T-helper 1 cell (primary cell): ENCODE measurements at regions not wholly inside any gene's neighbourhood (a gene's known extent, or its start where the extent isn't known, plus 50 kb on each side); places are given as distances from the start of the nearest gene placed in this dataset.
A peak's percentile ranks its signal among the peaks of the same experiment; 100 is the strongest.
"Not testable (repeated sequence)": the region's sequence is repeated elsewhere in the genome, so short reads cannot be mapped to it uniquely, and the experiment has no call there.

Experiments used
- DNase-seq, 5 donors: peaks; one replicate each; pipeline ENCODE4 v3.0.0-alpha.2; 2012 to 2020

DNA sequence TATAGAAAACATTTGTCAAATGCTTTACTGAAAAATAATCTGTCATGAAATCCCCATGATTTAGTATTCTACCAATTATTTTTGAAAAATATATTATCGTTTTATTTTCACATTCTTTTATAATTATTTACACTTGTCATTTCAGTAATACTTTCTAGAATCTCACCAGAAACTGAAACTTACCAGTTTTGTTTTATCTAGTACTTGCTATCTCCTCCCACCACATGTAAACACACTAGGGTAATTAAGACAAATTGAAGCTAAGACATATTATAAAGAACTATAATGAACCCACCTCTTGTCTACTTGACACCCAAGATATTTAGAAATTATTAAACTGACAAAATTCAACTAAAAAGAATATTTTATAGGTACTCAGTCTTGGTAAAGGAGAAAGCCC, 51.5 kb upstream of the GRM3 start:
- DNase-seq = no peak

DNA sequence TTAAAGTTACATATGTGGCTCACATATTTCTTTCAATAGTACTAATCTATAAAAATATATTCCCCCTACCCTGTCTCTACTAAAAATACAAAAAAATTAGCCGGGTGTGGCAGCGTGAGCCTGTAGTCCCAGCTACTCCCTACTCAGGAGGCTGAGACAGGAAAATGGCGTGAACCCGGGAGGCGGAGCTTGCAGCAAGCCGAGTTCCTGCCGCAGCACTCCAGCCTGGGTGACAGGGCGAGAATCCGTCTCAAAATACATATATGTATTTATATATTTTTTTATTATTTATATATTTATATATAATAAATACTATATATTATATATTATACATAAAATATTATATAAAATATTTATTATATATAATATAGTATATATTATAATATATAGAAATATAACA, 69.7 kb upstream of the GRM3 start:
- DNase-seq = no peak

DNA sequence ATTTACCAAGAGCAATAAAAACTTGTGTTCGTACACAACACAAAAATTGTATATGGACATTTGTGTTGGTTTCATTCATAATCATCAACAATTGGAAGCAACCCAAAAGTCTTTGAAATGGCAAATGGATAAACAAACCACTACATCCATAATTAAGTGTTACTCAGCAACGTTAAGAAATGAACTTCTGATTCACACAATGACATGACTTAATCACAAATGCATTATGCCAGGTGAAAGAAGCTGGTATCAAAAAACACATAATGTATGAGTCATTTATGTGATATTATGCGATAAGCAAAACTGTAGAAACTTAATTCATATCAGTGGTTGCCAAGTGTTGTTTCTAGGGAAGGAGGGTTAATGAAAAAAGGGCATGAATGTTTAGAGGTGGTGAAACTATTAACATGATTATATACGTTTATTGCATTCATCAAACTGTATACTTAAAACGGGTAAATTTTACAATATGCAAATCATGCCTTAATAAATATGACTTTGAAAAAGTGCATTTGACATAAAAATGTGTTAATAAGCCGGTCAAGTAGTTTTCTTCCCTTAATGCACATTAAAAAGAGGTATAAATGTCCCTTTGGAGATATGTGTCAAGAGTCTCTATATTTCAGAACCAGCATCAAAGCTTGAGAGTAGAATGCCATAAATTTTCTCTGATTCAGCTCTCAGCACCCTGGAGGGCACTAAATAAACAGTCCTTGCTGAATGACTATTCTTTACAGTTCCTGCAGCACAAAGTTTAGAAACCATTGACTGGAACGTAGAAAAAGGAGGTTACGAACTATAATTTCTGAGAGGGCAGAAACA, 84.8 kb upstream of the GRM3 start:
- no peak for DNase-seq

DNA sequence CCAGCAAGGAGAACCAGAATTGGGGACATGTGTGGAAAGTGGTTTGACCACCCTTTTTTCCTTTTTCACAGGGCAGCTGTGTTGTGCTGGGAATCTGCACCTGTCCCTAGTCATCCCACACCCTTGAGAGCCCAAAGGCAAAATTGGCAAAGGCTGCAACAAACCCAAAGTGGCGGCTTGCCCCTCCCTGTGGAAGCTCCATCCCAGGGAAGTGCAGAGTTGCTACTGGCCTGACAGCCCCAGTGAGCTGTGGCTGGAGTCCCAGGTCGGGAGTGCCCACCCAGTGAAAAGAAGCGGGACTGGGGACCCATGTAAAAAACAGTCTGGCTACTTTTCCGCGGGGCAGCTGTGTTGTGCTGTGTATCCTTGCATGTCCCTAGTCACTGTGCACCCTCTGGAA, 109.1 kb upstream of the GRM3 start:
- DNase-seq = no peak

DNA sequence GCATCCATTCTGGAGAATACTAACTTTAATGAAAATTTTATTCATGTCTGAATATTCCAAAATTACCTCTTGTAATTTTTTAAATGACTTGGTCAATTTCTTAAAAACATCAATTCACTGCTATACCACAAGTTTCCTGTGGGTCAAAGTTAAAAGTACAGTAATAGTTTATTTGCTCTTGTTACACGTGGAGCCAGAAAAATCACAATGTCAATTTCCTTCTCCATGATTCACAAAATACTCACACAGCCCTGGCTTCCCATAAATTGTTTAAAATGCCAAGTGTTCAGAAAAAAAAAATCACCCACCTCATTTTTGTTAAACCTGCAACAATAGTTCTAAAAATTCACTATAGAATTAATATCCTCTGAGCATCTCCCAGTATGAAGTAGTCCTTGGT, 139.5 kb upstream of the GRM3 start:
- no peak for DNase-seq

DNA sequence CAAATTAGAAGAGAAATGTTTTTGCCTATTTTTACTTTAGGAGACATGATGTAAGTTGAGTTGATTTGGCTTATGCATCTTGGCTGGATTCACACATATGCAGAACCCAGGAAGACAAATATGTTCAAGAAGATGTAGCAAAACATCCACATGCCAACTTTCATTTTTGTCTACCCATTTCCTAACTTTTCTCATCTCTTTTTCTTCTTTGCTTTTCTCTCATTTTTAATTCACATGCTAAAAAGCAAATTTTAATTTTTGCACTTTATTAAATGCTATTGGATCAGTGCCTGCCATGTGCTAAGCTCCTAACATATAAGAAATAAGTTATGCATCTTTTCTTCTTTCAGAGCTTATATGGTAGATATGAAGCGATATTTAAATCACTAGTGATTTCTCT, 143.7 kb upstream of the GRM3 start:
- DNase-seq = no peak

DNA sequence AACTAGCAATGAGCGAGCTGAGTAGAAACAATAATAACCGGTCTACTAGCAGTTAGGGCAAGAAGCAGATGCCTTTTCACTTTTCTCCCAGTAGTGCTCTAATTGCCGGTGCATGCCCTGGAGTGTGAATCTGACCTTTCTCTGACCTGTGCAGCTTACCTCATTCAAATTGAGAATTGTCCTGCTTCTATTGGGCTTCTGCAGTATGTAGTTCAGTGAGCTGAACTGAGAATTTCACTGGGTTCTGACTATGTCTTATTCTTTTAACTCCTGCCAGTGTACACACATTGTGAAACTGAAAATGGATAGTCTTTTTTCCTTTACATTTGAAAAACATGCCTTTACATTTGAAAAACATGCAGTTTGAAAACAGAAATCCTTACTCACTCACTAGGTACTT, 157.9 kb upstream of the GRM3 start:
- no peak for DNase-seq

DNA sequence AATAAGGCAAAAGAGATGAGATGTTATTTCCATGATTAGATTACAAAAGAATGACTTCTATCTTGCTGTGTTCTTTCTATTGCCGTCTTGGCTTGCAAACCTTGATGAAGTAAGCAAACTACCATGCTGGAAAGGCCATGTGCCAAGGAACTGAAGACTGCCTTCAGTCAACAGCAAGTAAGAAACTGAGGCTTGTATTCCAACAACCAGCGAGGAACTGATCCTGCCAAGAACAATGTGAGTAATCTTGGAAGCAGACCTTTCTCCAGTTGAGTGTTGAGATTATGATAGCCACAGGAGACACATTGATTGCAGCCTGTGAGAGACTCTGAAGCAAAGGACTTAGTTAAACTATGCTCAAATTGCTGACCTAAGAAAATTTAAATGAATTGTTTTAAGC, 164.6 kb upstream of the GRM3 start:
- no peak for DNase-seq

DNA sequence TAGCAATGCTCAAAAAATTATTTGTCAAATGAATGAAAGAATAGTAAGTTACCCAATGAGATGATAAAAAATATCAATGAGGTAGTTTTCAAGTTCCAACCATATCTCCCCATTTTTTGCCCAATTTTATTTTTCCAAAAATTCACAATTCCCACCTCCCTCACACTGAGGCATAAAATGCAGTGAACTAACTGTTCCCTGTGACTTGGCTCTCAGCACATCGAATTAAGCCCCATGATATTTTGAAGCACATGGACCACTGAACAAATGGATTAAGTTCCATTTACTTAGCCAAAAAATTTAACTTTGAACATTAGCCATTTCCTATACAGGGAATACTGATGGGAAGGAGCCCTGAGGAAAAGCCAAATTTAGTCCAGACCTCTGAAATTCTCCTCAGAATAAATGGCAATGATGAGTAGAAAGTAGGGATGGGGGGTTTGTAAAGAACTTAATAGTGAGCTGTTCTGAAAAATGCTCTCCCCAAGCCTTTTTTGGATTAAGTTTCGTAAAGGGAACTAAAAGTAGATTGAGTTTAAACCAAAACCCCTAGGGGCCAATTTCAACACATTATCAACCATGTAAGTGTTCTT, 166.3 kb upstream of the GRM3 start:
- DNase-seq = no peak

DNA sequence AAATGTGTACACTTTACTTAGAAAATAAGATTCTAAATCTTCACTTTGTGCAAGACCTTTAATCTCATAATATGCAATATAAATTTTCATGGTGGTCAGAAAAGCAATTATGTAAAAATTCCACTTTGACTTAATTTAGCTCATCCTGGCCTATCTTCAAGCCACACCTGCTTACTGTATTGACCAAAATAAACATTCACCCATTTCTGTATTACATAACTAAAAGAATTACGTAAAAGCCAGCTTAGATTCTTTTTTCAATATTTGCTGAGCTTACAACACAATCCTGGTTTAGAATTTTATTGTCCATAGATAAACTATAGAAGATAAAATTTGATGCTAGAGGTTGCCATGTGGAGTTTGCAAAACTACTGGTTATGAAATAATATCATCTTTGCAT, 172.9 kb upstream of the GRM3 start:
- no peak for DNase-seq

DNA sequence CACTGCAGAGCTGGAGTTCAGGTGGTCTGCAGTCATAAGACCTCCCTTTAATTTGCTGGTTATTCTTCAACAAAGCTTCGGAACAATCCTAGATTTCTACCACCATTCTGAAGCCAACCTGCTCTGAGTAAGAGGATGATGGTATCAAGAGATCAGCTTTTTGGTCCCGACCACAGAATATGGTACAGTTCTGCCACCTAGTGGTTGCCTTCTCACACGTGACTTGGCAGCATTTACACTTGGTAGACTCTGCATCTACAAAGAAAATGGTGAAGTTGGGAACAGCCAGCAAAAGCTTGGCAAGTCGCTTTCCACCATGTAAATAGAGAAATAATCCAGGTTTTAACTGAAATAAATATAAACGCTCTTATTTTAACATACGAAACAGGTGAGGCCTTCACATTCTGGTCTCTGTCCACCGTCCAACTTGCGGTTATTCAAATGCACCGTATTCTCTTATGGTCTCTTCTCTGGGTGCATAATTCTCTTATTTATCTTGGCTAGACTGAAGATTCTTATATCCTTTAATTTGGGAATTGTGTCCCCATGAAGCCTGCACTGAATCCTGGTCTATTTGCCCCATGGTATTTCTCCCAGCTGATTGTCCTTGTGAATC, 173.9 kb upstream of the GRM3 start:
- DNase-seq = peak in 3 of 5 donors; percentile 1 to 54 (median 2)

DNA sequence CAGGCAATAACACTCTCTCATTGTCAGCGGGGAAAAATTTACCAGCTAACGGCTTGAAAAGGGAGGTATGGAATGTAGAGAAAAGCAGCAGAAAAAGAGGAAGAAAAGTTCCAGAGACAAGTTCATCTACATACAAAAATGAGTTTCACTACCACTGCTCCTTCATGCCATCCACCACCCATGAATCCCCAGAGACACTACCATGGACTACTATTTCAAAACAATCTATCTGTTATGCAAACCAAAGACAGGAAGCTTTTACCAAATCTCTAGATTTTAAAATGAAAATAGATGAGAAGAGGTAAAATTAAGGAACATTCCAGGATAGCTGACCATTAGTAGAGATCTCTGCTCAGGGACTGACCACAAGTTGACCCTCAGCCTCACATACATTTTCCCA, 189.0 kb upstream of the GRM3 start:
- DNase-seq = no peak

DNA sequence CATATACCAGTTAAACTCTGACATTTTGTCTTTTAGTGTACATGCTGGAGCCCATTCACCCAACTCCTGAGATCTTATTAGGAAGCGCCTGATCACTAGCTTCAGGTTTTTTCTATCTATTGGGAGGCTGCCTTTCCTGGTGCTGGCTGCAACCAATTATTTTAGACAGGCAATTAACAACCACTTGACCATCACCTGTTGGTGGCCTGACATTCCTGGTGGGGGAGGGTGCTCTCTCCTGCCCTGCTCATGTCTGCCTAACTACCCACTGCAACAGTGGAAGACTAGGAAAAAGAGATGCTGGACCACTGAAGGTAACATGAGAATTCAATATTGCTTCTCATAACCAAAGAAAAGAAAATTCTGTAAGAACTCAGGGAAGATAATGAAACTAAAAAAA, 190.3 kb upstream of the GRM3 start:
- DNase-seq = no peak

DNA sequence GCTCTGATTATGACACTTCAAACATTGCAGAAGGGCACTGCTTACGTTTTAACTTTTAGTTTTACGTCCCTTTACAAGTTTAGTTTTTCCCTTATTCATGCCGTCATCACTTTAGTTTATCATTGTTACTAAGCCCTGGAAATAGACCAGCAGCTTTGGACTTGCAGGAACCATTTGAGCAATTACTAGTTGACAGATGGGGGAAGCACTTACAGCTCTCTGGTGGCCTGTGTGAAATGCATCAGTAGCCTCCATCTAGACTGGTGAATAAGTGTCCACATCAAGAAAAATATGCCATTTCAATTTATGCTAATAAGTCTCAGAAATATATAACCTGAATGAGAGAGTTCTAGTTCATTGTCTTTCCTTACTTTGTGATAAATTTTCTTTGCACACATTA, 194.9 kb upstream of the GRM3 start:
- no peak for DNase-seq

DNA sequence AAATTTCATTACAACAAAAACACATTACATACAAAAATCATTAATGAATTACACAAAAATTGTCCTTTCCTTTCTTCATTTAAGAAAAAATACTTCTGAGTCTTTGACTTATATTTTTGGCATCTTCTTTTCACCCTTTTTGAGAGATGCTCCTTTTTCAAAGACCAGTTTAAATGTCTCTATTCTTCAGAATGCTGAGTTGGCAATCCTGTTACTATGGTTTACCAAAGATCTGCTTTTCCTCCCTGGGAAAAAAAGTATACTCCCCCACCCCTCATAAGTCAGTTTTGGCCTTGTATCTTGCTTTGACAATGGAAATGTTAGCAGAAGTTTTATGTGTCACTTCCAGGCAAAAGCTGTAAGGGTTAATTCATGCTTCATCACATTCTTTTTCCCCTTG, 198.4 kb upstream of the GRM3 start:
- DNase-seq = no peak

DNA sequence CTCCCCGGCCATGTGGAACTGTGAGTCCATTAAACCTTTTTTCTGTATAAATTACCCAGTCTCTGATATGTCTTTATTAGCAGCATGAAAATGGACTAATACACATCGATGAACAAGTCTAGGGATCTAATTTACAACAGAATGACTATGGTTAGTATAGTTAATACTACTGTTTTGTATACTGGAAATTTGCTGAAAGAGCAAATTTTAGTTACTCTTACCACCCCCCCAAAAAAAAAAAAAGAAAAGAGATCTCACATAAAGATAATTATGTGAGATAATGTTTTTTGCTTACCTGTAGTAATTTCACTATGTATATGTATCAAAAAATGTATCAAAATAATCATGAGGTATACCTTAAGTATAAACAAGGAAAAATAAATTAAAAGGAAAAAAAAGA, 199.5 kb upstream of the GRM3 start:
- DNase-seq = no peak

DNA sequence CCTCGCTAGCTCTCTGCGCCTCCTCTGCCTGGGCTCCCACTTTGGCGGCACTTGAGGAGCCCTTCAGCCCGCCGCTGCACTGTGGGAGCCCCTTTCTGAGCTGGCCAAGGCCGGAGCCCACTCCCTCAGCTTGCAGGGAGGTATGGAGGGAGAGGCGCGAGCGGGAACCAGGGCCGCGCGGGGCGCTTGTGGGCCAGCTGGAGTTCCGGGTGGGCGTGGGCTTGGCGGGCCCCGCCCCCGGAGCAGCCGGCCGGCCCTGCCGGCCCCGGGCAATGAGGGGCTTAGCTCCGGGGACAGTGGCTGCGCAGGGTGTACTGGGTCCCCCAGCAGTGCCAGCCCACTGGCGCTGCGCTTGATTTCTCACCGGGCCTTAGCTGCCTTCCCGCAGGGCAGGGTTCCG, 203.3 kb upstream of the GRM3 start:
- not testable (repeated sequence) for DNase-seq

DNA sequence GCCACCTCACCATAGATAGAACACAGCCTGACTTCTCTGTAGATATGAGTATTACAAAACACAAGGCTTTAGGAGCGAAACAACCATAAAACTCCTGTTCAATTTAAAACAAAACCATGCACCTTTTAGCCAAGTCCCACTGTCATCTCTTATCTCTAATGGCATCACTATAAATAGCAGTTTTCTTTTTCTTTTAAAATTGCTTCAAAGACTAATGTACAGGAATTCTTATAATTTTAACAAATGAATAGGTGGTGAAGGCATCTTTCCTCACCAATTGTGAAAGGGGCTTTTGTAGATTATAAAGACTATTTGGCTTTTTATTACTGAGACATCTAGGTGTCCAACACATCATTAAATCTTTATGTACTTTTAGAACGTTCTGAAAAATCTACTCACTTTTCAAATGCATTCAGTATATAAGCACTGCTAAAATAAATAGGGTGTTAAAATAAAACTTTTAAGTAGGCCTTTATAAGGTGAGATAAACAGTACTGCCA, 205.7 kb upstream of the GRM3 start:
- DNase-seq = no peak

DNA sequence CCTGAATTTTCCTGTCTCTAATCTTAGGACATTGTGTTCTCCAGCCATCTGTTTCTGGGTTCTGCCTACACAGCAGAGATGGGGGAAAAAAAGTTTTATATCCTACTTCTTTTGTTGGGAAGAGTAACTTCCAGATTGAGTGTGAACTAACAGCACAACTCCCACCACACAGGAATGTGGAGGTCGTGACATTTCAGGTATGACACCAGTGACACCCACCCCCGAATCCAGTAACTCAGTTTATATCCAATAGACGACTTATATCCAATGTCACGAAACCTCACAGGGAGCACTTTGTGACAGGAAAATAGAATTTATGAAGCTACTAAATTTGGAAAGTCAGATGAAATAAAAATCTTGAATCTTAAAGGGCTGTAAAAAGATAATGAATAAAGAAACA, 211.9 kb upstream of the GRM3 start:
- DNase-seq = no peak

DNA sequence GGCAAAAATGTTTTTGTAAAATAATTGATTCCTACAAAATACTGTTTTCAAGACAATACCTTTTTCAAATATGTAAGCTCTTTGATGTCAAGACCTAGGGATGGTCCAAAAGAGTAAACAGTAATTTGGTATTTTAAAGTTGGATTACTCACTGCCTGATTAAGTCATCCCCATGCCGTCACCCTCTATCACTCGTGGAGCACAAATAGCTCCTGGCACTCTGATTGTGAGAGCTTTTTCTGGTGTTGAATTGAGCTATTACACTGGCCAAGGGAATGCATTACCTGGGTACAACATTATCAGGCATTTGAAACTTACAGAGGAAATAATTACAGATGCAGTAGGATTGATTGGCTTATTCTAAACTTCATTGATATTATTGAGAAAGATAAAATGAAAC, 231.9 kb upstream of the GRM3 start:
- DNase-seq = no peak

DNA sequence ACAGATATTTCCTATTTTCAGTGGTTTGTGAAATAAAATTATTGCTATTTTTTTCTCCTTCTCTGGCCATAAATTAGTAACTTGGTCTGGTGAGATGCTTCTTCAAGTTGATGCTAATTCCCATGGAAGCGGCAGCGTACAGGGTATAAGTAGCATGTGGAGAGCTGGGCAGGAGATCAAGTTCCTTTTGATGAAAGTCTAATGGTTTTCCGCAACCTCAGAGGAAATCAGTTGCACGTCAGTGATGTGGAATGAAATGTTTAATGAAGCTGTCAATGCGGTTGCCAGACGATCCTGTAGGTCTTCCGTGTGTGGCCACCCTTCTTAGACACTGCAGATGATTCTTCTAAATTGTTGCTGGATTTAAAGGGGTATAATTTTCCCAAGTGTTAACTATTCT, 236.4 kb upstream of the GRM3 start:
- no peak for DNase-seq

DNA sequence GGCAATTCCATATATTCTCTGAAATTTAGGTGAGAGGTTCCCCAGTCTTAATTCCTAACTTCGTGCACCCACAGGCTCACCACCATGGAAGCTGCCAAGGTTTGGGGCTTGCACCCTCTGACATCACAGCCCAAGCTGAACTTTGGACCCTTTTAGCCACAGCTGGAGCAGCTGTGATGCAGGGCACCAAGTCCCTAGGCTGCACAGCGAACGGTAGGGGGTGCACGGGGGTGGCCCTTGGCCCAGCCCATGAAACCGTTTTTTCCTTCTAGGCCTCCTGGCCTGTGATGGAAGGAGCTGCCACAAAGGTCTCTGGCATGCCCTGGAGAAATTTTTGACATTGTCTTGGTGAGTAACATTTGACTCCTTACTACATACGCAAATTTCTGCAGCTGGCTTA, 251.9 kb upstream of the GRM3 start:
- DNase-seq = no peak

DNA sequence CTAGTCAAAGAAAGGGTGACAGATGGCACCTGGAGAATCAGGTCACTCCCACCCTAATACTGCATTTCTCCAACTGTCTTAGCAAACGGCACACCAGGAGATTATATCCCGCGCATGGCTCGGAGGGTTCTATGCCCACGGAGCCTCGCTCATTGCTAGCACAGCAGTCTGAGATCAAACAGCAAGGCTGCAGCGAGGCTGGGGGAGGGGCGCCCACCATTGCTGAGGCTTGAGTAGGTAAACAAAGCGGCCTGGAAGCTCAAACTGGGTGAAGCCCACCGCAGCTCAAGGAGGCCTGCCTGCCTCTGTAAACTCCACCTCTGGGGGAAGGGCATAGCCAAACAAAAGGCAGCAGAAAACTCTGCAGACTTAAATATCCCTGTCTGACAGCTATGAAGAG, 268.1 kb upstream of the GRM3 start:
- not testable (repeated sequence) for DNase-seq

DNA sequence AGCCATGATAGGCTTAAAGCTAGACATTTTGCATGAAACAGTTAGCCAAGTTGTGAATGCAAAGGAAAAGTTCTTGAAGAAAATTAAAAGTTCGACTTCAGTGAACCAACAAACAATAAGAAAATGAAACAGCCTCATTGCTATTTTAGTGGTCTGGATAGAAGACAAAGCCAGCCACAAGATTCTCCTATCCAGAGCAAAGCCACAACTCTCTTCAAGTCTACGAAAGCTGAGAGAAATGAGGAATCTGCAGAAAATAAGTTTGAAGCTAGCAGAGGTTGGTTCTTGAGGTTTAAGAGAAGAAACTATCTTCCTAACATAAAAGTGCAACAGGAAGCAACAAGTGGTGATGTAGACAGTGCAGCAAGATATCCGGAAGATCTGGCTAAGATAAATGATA, 271.4 kb upstream of the GRM3 start:
- DNase-seq = no peak
